ENCODE measurements at regions not wholly inside any gene's neighbourhood (a gene's known extent, or its start where the extent isn't known, plus 50 kb on each side); places are given as distances from the start of the nearest gene placed in this dataset.

DNA sequence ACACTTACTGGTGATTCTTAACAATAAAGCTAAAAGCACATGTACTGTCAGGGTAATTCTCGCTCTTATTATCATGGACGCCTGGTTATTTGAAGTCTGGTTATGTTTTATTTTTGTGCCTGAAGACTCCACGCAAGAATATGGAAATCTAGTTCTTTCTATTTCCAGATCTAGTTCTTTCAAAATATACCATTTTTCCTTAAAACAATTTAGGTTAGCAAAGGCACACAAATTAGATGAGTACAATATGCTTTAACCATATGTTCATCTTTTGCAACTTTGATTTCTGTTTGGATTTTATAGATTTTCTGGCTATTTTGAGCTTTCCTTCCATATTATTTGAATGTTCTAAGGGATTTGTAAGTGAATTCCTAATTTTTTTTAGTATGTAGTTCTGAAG is 1783.1 kb downstream of the PCDH7 start:
- DNase-seq: no peak

GRCh38 chr4:32506067-32506466 is 1785.9 kb downstream of the PCDH7 start:
- DNase-seq: no peak

- DNase-seq: no peak
Measured at GRCh38 chr4:32519060-32519459, 1798.9 kb downstream of the PCDH7 start.

- no peak for DNase-seq
Measured at GRCh38 chr4:32525420-32525819, 1805.3 kb downstream of the PCDH7 start.

DNA sequence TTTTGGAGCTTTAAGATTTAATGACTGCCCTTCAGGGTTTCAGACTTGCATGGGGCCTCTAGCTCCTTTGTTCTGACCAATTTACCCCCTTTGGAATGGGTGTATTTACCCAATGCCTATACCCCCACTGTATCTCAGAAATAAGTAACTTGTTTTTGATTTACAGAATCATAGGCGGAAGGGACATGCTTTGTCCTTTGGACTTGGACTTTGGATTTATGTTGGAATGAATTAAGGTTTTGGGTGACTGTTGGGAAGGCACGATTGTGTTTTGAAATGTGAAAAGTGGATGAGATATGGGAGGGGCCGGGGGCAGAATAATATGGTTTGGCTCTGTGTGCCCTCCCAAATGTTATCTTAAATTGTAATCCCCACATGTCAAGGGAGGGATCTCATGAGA is 1824.7 kb downstream of the PCDH7 start:
- DNase-seq: no peak

- DNase-seq: no peak
Measured at GRCh38 chr4:32551943-32552342, 1831.8 kb downstream of the PCDH7 start.

GRCh38 chr4:32560306-32560705 is 1840.1 kb downstream of the PCDH7 start:
- no peak for DNase-seq

DNA sequence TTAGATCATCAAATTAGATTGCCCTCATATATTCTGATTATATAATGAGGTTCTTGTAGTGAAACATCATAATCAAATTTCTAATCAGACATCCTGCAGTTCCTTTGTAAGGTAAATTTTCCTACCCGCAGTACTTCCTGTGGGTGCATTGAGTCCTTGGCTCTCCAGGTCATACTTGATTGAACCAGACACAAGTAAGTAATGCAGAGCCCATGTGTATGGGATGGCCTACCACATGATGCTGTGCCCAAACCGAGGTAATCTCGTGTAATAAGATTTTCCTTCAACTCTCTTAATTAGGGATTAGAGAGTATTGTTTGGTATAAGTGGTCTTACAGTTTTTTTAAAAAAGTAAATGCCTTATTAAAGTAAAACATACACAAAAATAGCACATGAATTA is 1841.8 kb downstream of the PCDH7 start:
- DNase-seq: no peak

DNA sequence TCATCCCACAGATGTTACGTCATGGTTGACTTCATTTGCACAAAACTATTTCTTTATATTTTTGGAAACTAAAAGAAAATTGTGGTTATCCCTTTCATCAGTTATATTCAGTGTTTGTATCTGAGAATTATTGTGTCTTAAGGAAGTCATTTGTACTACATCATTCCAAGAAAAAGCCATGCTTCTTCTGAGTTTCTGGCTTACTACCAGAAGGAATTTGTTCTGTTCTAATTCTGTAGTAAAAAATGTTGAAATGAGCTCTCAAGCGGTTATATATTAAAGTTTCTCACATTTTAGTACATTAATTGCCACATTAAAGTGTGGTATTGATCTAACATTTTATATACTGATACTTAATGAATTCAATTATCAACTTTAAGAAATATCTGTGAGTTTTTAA is 1844.5 kb downstream of the PCDH7 start:
- no peak for DNase-seq

- DNase-seq: peak; percentile 65
Measured at GRCh38 chr4:32569861-32570260, 1849.7 kb downstream of the PCDH7 start.

DNA sequence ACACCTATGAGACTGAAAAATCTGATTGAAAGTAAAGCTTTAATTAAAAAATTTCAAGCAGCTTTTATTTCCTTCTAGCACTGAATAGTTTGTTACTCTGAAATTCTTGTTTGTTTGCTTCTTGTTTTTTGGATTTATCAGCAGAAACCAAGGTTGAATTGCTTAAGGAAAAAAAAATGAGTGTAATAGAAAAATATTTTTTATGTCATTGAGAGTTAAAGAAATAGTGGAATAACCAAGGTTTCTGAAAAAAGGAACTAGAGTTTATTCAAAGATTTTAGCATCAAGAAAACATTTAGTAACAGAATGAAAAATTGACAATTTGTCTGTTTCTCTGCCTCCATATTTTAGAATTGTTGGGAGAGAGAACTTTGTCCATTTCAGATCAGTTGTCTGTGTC is 1852.2 kb downstream of the PCDH7 start:
- DNase-seq: no peak

DNA sequence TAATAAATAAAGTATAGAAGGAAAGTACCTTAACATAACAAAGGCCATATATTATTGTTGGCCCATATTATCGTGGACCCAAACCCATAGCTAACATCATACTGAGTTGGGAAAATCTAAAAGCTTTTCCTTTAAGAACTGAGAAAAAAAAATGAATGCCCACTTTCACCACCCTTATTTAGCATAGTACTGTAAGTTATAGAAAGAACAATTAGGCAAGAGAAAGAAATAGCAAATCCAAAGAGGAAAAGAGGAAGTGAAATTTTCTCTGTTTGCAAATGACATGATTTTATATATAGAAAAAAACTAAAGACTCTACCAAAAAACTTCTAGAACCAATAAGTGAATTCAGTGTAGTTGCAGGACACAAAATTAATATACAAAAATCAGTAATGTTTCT is 1854.6 kb downstream of the PCDH7 start:
- peak; percentile 13 for DNase-seq

GRCh38 chr4:32589097-32589496 is 1868.9 kb downstream of the PCDH7 start:
- DNase-seq: no peak

- DNase-seq: no peak
Measured at GRCh38 chr4:32589853-32590252, 1869.7 kb downstream of the PCDH7 start.

DNA sequence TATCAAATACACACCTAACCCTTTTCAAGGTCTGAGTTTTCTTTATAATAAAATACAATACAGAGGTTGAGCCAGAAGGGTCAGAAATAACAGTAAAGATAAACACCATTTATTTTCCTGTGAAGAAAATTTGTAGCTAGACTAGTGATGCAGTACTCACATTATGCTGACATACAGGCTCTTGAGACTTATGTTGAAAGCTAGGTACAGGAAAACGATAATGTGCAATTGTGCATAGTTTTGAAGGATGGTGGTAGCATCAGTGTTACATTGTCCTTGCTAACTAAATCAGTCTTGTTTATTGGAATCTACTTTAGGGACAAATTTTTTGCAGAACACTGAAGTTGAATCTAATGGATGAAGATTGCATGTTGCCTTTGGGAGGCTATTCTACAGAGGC is 1877.2 kb downstream of the PCDH7 start:
- no peak for DNase-seq

DNA sequence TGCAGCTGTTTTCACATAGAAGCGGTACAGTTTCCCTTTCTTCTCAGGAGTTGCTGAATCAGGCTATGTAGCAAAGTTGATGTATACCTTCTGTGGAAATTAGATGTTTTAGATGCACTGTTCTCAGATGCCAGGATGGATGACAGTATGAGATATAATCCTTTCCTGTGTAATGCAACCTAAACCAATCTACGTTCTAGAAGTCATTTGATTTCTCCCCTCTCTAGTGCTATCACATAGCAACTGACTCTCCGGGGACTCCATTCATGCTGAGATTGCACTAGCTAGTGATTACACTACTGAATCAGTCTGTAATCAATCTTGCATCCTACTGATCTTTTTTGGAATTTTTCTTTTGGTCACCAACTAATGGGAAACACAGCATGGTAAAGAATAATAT is 1881.7 kb downstream of the PCDH7 start:
- DNase-seq: no peak

- DNase-seq: no peak
Measured at GRCh38 chr4:32607978-32608377, 1887.8 kb downstream of the PCDH7 start.

DNA sequence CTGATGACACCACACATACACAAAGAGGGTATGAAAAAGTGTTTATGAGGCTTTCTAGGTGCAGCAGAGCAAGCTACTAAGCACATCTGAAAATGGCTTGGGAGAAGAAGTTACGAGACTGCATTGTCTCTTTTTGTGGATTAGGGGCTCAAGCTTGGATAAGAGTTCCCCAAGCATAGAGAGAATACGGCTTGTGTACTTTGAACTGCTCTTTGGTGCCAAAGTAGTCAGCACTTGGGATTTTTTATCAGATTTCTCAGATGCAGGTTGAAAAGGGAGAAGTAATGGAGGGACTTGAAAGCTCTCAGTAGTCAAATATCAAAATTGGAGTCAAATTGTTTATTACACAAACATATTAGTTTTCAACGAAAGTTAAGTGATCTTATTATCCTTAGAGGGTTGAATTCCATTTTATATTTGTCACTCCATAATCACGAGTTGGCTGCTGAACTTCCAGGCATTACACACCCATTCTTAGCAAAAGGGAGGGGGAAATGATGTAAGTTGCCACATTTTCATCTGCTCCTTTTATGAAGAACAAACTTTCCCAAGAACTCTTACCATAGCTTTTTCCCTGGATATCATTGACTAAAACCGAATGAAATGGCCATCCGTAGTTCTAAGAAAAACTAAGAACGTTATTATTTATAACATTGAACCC is 1904.9 kb downstream of the PCDH7 start:
- DNase-seq: no peak

GRCh38 chr4:32625687-32626337 is 1905.6 kb downstream of the PCDH7 start:
- no peak for DNase-seq

- DNase-seq: no peak
Measured at GRCh38 chr4:32631831-32632230, 1911.7 kb downstream of the PCDH7 start.

DNA sequence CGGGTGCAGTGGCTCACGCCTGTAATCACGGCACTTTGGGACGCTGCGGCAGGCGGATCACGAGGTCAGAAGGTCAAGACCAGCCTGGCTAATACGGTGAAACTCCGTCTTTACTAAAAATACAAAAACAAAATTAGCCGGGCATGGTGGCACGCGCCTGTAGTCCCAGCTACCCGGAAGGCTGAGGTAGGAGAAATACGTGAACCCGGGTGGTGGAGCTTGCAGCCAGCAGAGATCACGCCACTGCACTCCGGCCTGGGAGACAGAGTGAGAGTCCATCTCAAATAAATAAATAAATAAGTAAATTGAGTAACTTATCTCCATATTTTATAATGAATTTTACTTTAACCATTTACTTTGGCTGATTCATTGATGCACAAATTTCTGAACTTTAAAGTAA is 1913.3 kb downstream of the PCDH7 start:
- no peak for DNase-seq

GRCh38 chr4:32645653-32646052 is 1925.5 kb downstream of the PCDH7 start:
- no peak for DNase-seq

- no peak for DNase-seq
Measured at GRCh38 chr4:32658019-32658418, 1937.8 kb downstream of the PCDH7 start.

DNA sequence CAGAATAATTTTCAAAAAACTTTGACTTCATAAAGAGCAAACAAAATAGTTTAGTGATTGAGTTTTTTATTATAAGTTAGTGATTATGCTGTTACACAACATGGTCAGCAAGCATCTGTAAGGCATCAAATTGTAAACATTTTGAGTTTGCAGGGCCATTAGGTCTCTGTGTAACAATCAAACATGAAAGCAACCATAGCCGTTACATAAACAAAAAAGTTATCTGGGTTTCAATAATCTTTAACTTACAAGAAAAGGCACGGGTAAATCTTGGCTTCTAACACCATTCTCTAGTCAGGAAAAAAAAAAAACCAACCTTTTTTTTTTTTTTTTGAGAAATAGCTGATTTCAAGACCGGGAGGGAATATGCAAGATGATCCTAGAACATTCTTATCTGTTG is 1941.1 kb downstream of the PCDH7 start:
- no peak for DNase-seq

GRCh38 chr4:32662803-32663202 is 1942.6 kb downstream of the PCDH7 start:
- no peak for DNase-seq
